ENCODE measurements at regions not wholly inside any gene's neighbourhood (a gene's known extent, or its start where the extent isn't known, plus 50 kb on each side); places are given as distances from the start of the nearest gene placed in this dataset.
"Not testable (repeated sequence)": the region's sequence is repeated elsewhere in the genome, so short reads cannot be mapped to it uniquely, and the experiment has no call there.

DNA sequence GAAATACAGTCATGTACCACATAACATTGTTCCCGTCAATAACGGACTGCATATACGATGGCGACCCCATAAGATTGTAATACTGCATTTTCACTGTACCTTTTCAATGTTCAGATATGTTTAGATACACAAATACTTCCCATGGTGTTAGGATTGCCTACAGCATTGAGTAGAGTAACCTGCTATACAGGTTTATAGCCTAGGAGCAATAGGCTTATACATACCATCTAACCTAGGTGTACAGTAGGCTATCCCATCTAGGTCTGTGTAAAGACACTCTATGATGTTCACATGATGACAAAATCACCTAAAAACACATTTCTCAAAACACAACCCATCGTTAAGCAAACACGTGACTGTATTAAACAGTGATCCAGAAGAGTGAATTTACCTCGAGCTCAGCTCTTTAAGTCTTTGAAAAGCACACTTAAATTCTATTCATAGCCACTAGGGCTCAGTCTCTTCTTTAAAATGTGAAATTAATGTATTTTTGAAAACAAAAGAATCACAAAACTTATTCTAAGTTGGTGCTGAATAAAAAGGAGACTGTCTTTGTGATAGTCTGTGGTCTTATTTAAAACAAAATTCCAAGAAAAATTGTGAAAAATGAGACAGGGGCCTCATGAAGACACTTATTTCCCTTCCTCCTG is 239.1 kb upstream of the ARID2 start:
- Mint-ChIP-seq H3K9me3 (peaks cover 4% of the 10 kb centered on the region), H3K4me1 (peaks cover 6% of the 10 kb centered on the region), H3K27ac (no peak overlapping the region), H3K4me3 (no peak overlapping the region), H3K36me3 (no peaks in the 10 kb centered on the region)
- DNase-seq (ENCODE audit: low spot score in 2 of 2) (no peak), ATAC-seq (no peak)

DNA sequence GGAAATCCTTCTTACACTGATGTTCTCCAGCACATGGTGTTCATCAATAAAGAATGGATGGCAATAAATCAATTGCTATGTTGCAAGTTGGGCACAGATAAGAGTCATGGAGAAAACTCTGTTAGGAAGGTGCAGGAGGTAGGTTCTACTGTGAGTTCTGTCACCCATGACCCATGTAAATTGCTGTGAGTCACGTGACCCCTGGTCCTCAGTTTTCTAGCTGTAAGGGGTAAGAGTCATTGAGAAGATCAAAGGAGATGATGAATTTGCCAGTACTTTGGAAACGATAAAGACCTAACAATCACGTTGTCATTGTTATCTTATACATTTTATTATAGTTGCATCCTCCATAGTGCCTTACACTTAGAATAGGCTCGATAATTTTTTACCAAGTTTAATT is 235.2 kb upstream of the ARID2 start:
- Mint-ChIP-seq H3K9me3 (peaks cover 4% of the 10 kb centered on the region), H3K4me3 (no peak overlapping the region), H3K4me1 (peaks cover 6% of the 10 kb centered on the region), H3K27ac (no peak overlapping the region), H3K36me3 (no peaks in the 10 kb centered on the region)
- no peak for ATAC-seq
- no peak for DNase-seq (ENCODE audit: low spot score in 2 of 2)

DNA sequence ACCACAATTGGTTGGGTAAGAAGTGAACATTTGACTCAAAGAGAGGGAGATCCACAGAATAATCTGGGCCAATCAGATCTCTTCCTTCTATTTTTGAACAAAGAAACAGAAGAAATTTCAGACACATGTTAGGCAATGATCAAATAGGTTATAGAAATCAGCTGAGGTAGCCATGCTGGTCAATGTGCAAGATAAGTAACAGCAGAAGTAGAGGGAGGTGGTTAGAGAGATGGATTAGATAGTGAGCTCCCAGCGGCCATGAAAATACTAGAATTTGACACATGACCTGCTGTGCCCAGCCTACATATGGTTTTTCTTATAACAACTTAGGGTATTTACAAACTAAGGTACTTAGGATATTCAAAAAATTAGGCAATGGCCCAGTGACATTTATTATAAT is 230.9 kb upstream of the ARID2 start:
- DNase-seq (ENCODE audit: low spot score in 2 of 2) (no peak), ATAC-seq (no peak)
- no peaks in the 10 kb centered on the region for H3K4me1 Mint-ChIP-seq
- no peaks in the 10 kb centered on the region for H3K9me3 Mint-ChIP-seq
- H3K36me3 Mint-ChIP-seq = no peaks in the 10 kb centered on the region
- H3K4me3 Mint-ChIP-seq = no peak overlapping the region
- no peak overlapping the region for H3K27ac Mint-ChIP-seq

DNA sequence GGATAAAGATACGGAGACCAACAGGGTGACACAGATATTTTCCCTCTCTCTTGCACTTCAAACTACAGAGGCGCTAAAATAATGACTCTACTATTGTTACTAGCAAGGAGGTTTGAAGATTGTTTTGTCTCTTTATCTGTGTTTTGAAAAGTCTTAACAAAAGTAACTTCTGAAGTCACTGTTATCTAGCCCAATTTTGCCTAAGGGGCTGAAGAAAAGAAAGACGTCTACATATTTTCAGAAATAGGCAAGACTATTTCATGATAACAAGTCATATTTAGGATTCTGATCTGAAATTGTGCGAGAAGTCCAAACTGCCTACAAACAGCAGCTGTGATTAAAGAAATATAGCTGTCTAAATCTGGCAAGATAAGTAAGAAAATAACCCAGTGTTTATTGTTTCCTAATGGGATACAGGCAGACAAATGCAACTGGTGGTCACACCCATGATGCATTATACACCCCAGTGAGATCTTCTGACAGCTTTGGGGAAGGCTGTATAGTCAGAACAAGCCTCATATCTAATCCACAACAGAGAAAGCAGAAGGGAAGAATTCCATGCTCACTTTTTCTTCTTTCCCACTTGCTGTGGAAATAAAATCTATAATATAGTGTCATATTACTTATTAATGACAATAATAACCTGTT is 226.9 kb upstream of the ARID2 start:
- no peak overlapping the region for H3K27ac Mint-ChIP-seq
- no peak overlapping the region for H3K4me3 Mint-ChIP-seq
- no peaks in the 10 kb centered on the region for H3K4me1 Mint-ChIP-seq
- no peaks in the 10 kb centered on the region for H3K9me3 Mint-ChIP-seq
- H3K36me3 Mint-ChIP-seq = no peaks in the 10 kb centered on the region
- ATAC-seq (no peak), DNase-seq (ENCODE audit: low spot score in 2 of 2) (no peak)

DNA sequence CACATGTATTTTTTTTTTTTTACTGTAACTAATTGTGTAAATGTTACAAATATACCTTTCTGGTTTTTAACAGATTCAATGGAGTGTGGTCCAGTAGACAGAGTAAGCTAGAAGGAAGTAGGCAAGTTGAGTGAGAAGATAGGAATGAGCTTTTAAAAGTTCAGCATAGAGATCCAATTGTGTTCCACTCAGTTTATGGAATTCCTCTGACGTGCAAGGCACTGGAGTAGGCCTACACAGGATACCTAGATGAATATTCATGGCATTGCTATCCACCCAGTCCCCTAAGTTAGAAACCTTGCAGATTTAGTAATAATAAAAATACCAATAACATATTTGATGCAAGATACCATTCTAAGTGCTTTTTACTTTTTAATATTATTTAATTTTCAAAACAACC is 225.6 kb upstream of the ARID2 start:
- DNase-seq (ENCODE audit: low spot score in 2 of 2) (no peak), ATAC-seq (no peak)
- Mint-ChIP-seq H3K4me3 (no peak overlapping the region), H3K27ac (no peak overlapping the region), H3K36me3 (no peaks in the 10 kb centered on the region), H3K4me1 (no peaks in the 10 kb centered on the region), H3K9me3 (no peaks in the 10 kb centered on the region)

DNA sequence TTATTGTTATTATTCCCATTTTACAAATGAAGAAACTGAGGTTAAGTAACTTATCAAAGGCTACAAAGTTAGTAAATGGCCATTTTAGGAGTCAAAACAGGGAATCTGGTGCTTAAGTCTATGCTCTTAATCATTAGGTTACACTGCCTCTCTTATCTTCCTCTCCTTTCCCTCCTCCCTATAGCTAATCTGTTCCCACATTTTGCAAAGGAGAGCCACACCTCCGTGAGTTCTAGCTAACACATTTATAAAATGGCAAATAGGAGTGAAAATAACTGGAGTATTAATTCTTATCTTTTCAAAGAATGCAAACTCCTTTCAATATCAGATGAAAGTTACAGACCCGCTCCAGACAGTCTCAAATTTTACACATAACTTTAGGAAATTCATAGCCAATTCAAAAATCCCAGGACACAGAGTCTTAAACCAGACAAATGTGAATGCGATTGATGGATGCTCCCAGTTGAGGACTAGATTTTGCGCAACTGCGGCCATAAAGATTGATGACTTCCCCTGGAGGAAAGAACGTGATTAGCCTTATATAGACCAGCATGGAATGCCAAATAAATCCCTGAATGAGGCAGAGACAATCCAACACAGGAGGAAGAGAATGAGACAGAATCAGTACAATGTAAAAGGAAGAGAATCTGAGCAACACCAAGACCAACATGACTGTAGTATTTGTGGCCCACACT is 225.0 kb upstream of the ARID2 start:
- Mint-ChIP-seq H3K27ac (no peak overlapping the region), H3K4me1 (no peaks in the 10 kb centered on the region), H3K36me3 (no peaks in the 10 kb centered on the region), H3K9me3 (no peaks in the 10 kb centered on the region), H3K4me3 (no peak overlapping the region)
- DNase-seq (ENCODE audit: low spot score in 2 of 2) (no peak), ATAC-seq (no peak)

DNA sequence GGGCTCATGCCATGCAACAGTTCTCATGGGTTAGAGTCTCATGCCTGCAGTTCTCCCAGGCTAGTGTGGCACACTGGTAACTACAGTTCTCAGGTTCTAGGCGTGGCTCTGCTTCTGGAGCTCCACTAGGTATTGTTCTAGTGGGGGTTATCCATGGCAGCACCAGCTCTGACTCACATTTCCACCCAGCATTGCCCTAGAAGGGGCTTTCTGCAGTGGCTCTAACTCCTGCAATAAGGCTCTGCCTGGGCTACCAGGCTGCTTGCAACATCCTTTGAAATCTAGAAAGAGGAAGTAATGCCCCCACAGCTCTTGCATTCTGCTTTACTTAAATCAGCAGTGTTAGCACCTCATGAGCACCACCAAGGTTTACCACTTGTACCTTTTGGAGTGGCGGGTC is 220.3 kb upstream of the ARID2 start:
- H3K4me3 Mint-ChIP-seq = no peak overlapping the region
- DNase-seq (ENCODE audit: low spot score in 2 of 2) = no peak
- ATAC-seq = no peak
- no peaks in the 10 kb centered on the region for H3K9me3 Mint-ChIP-seq
- H3K4me1 Mint-ChIP-seq = no peaks in the 10 kb centered on the region
- no peaks in the 10 kb centered on the region for H3K36me3 Mint-ChIP-seq
- H3K27ac Mint-ChIP-seq = no peak overlapping the region

DNA sequence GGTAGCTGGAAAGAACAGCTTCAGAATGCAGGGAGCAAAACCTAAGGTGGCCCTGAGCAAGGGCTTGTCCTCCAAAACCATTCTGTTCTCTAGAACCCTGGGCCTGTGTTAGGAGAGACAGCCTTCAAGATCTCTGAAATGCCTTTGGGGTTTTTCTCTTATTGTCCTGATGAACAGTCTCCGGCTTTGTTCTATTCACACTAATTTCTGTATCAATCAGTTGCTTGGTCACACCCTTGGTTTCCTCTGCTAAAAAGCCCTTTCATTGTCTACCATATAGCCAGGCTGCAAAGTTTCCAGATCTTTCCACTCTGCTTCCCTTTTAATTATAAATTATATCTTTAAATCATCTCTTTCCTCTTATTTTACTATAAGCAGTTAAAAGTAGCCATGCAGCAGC is 219.9 kb upstream of the ARID2 start:
- DNase-seq (ENCODE audit: low spot score in 2 of 2) (no peak), ATAC-seq (no peak)
- no peaks in the 10 kb centered on the region for H3K9me3 Mint-ChIP-seq
- no peaks in the 10 kb centered on the region for H3K4me1 Mint-ChIP-seq
- no peaks in the 10 kb centered on the region for H3K36me3 Mint-ChIP-seq
- no peak overlapping the region for H3K27ac Mint-ChIP-seq
- H3K4me3 Mint-ChIP-seq = no peak overlapping the region

DNA sequence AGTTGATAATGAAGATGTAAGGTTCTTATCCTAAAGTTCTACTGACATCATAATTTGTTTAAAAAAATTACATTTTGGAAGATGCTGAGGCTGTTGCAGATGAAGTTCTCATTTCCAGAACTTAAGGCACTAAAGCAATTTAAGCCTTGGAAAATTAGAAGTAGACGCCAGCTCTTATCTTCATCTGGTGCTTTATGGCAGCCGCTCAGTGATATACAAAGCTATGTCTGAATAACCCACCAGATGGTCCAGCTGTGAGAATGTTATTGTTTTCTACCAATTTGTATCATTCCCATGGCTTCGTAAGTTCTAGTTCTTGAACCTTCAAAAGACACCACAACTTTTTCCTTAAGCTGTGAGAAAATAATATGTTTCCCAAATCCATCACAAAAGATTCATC is 212.1 kb upstream of the ARID2 start:
- Mint-ChIP-seq H3K4me3 (no peak overlapping the region), H3K9me3 (no peaks in the 10 kb centered on the region)

DNA sequence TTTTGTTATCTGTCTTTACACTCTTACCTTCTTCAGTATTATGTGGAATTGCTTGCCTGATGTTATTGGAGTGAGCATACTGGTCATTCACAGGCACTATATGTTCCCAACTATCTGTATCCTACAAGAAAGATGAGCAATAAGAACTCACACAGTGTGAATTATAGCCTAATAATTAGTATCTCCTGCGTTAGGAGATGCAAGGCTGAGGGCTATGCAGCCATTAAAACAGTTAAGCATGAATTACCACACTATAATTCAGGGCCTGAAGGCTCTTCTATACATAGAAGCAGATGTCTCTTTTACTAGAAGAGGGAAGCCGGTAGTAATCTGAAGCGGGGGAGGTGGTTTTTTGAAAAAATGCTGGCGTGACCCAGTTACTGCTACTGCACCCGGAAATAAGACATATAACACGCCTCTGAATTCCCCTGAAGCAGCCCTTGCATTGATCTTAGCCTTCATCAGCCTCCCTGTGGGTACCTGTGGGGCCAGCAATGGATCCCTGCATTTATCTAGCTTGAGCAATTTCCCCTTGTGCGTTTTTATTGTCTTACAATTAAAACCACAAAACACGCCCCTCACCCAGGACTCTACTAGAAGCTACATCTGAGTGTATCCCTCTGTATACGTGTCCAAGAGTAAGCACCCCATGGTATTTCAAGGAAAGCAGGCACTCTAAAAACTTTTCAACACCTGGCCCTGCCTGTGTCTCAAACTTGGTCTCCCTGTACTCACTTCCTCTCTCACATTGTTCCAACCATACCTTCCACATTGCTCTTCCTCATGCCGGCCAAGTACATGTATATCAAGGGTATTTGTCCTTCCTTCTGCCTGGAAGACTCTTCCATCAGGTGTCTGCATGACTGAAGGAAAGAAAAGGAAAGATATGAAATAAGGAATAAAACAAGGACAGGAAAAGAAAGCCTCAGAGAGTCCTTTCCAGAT is 210.9 kb upstream of the ARID2 start:
- Mint-ChIP-seq H3K36me3 (no peaks in the 10 kb centered on the region), H3K27ac (peak overlapping the region; percentile 87), H3K9me3 (peaks cover 9% of the 10 kb centered on the region), H3K4me3 (peak overlapping the region; percentile 19), H3K4me1 (peaks cover 14% of the 10 kb centered on the region)
- DNase-seq (ENCODE audit: low spot score in 2 of 2) = peak; percentile 13 to 58
- ATAC-seq = peak; percentile 99

More for the DNA sequence above, 212.1 kb upstream of the ARID2 start:
- Mint-ChIP-seq H3K4me1 (peaks cover 14% of the 10 kb centered on the region), H3K36me3 (no peaks in the 10 kb centered on the region), H3K27ac (no peak overlapping the region)
- no peak for ATAC-seq
- no peak for DNase-seq (ENCODE audit: low spot score in 2 of 2)

DNA sequence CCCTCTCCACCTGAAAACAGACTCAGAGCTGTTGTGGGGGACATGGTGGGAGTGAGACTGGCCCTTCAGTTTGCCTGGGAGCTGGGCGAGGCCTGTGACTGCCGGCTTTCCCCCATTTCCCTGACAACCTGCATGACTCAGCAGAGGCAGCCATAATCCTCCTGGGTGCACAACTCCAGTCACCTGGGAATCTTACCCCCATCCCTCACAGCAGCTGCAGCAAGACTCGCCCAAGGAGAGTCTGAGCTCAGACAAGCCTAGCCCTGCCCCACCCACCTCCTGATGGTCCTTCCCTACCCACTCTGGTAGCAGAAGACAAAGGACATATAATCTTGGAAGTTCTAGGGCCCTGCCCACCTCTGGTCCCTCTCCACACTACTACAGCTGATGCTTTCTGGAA is 207.3 kb upstream of the ARID2 start:
- Mint-ChIP-seq H3K4me3 (no peak overlapping the region), H3K36me3 (no peaks in the 10 kb centered on the region), H3K9me3 (peaks cover 17% of the 10 kb centered on the region), H3K27ac (no peak overlapping the region), H3K4me1 (peaks cover 14% of the 10 kb centered on the region)
- no peak for ATAC-seq
- DNase-seq (ENCODE audit: low spot score in 2 of 2) = no peak

DNA sequence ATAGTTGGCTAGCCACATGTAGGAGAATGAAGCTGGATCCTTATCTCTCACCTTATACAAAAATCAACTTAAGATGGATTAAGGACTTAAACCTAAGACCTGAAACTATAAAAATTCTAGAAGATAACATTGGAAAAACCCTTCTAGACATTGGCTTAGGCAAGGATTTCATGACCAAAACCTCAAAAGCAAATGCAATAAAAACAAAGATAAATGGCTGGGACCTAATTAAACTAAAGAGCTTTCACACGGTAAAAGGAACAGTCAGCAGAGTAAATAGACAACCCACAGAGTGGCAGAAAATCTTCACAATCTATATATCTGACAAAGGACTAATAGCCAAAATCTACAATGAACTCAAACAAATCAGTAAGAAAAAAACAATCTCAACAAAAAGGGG is 202.7 kb upstream of the ARID2 start:
- not testable (repeated sequence) for ATAC-seq; H3K4me3 Mint-ChIP-seq; H3K36me3 Mint-ChIP-seq; H3K4me1 Mint-ChIP-seq; H3K27ac Mint-ChIP-seq; DNase-seq (ENCODE audit: low spot score in 2 of 2)
- H3K9me3 Mint-ChIP-seq = peaks cover 22% of the 10 kb centered on the region

DNA sequence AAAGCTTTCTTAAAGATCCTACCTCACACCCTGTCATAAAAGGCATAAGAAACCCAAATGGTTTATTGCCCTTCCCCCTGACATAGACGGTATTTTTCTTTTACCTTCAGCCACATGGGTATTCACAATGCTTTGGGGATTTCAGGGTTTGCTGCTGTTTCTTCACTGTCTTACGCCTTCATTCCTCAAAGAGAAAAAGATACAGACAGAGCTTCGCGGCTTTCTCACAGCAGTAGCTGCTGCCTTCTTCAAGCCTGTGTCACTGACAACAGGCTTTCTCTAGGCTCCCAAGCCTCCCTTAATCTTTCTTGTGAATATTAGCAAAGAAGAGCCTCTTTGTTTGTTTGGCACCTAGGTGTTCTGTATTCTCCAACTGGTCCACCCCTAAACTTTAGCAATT is 197.4 kb upstream of the ARID2 start:
- DNase-seq (ENCODE audit: low spot score in 2 of 2) = no peak

DNA sequence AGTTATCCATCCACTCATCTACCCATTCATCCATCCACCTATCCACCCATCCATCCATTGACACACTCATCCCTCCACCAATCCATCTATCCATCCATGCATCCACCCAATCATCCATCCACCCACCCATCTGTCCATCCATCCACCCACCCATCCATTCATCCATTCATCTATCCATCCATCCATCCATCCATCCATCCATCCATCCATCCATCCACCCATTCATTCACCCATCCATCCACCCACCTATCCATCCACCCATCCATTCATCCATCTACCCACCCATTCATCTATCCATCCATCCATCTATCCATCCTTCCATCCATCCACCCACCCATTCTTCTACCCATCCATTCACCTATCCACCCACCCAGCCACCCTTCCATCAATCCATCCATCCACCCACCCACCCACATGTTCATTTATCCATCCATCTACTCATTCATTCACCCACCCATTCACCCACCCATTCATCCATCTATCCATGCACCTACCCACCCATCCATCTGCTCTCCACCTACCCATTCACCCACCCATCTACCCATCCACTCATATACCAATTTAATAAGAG is 193.8 kb upstream of the ARID2 start:
- Mint-ChIP-seq H3K4me3 (no peak overlapping the region), H3K4me1 (no peaks in the 10 kb centered on the region), H3K9me3 (no peaks in the 10 kb centered on the region), H3K36me3 (no peaks in the 10 kb centered on the region), H3K27ac (no peak overlapping the region)
- ATAC-seq = no peak
- DNase-seq (ENCODE audit: low spot score in 2 of 2) = no peak

More for the DNA sequence above, 197.4 kb upstream of the ARID2 start:
- no peak overlapping the region for H3K27ac Mint-ChIP-seq
- no peaks in the 10 kb centered on the region for H3K36me3 Mint-ChIP-seq
- H3K9me3 Mint-ChIP-seq = peaks cover 5% of the 10 kb centered on the region
- no peak for ATAC-seq
- no peak overlapping the region for H3K4me3 Mint-ChIP-seq
- H3K4me1 Mint-ChIP-seq = no peaks in the 10 kb centered on the region

DNA sequence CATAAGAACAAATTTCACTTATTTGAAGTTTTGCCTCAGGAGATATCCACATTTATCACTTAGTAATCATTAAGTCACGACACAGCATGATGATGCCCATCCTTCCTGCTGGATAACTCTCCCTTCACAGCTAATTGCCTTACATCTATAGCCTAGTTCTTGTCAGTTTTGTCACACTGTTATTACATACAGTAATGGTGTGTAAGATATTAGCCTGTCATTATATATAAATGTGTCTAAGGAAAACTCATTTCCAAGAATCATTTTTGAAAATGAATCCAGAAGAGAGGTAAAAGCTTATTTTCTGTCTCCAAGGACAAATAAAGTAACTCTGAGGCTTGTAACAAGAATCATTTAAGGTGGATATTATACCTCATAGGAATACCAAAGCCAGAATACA is 193.2 kb upstream of the ARID2 start:
- no peak for DNase-seq (ENCODE audit: low spot score in 2 of 2)
- H3K4me1 Mint-ChIP-seq = no peaks in the 10 kb centered on the region
- H3K9me3 Mint-ChIP-seq = no peaks in the 10 kb centered on the region
- H3K27ac Mint-ChIP-seq = no peak overlapping the region
- no peak for ATAC-seq
- no peak overlapping the region for H3K4me3 Mint-ChIP-seq
- H3K36me3 Mint-ChIP-seq = no peaks in the 10 kb centered on the region

Data from stimulated activated effector memory CD8-positive, alpha-beta T cell treated with anti-CD3 and anti-CD28 coated beads, Interleukin-12 subunit alpha, Interleukin-12 subunit beta, amount 100 ng/mL, for 72 hours (primary cell).